HCT116 (cell line): ENCODE measurements at regions not wholly inside any gene's neighbourhood (a gene's known extent, or its start where the extent isn't known, plus 50 kb on each side); places are given as distances from the start of the nearest gene placed in this dataset.

Experiments used
- CTCF ChIP-seq, 3 experiments: fragments of 200-600 bp in 1 of 3; sonication (generic) in 1 of 3; IDR thresholded peaks in 2 of 3; conservative IDR thresholded peaks in 1 of 3; 2 replicates each; pipeline ENCODE4 v1.5.1; 2012 to 2017; ENCODE audit warnings: low read depth in 2 of 3, low read length in 2 of 3, antibody characterized with exemption in 1 of 3, borderline replicate concordance in 1 of 3, control low read depth in 1 of 3, mild to moderate bottlenecking in 1 of 3, mixed read lengths in 1 of 3, mixed run types in 1 of 3, moderate library complexity in 1 of 3; ENCODE audit not compliant: insufficient read depth in 1 of 3
- POLR2A ChIP-seq: IDR thresholded peaks from 2 replicates; pipeline ENCODE4 v1.7.0; 2011; ENCODE audit warnings: borderline replicate concordance; ENCODE audit not compliant: insufficient read depth, insufficient read length; ENCODE audit errors: extremely low read depth
- RAD21 ChIP-seq: IDR thresholded peaks from 2 replicates; pipeline ENCODE4 v1.6.1; 2012; ENCODE audit warnings: low read depth, mild to moderate bottlenecking

GRCh38 chr10:89954787-89955566 lies 253.6 kb downstream of the KIF20B start:
- TF ChIP-seq CTCF (IDR thresholded peaks at IDR 0.05 in 2 of 3, conservative IDR thresholded peaks at IDR 0.05 in 1 of 3; ENCODE audit: borderline replicate concordance in 1 of 3, insufficient read depth in 1 of 3, low read depth in 2 of 3, low read length in 2 of 3) (peak; percentile 18 to 64 (median 37); a peak in 4 of 6 replicates), POLR2A (no peak), RAD21 (peak; percentile 59)
